GM12875 (cell line): ENCODE measurements at regions not wholly inside any gene's neighbourhood (a gene's known extent, or its start where the extent isn't known, plus 50 kb on each side); places are given as distances from the start of the nearest gene placed in this dataset.

Source experiments
- H3K4me3 ChIP-seq: one replicate; pipeline ENCODE4 v1.5.1; 2011; ENCODE audit warnings: low read depth, low read length, control low read depth
- CTCF ChIP-seq: IDR thresholded peaks from 2 replicates; pipeline ENCODE4 v1.5.1; 2011; ENCODE audit warnings: low read depth, mild to moderate bottlenecking, control low read depth, inconsistent platforms, low read length, moderate library complexity, borderline replicate concordance; ENCODE audit not compliant: insufficient read depth

GRCh38 chr2:128368437-128369107 lies 49.9 kb upstream of the HS6ST1 start:
- no peak for TF ChIP-seq CTCF
- H3K4me3 ChIP-seq: no peak overlapping the region

- TF ChIP-seq CTCF: no peak
- H3K4me3 ChIP-seq: no peak overlapping the region
These were observed 50.5 kb upstream of the HS6ST1 start for GRCh38 chr2:128369108-128369555.

GRCh38 chr2:128369602-128370467 lies 51.2 kb upstream of the HS6ST1 start:
- TF ChIP-seq CTCF: no peak
- no peak overlapping the region for H3K4me3 ChIP-seq

- no peak overlapping the region for H3K4me3 ChIP-seq
- no peak for TF ChIP-seq CTCF
These were observed 52.0 kb upstream of the HS6ST1 start for GRCh38 chr2:128370468-128371247.

- no peak overlapping the region for H3K4me3 ChIP-seq
- TF ChIP-seq CTCF: no peak
These were observed 52.6 kb upstream of the HS6ST1 start for GRCh38 chr2:128371248-128371630.

- no peak for TF ChIP-seq CTCF
- H3K4me3 ChIP-seq: no peak overlapping the region
These were observed 53.1 kb upstream of the HS6ST1 start for GRCh38 chr2:128371648-128372345.
